ENCODE measurements at regions not wholly inside any gene's neighbourhood (a gene's known extent, or its start where the extent isn't known, plus 50 kb on each side); places are given as distances from the start of the nearest gene placed in this dataset.

- TF ChIP-seq GATA2 (IDR thresholded peaks at IDR 0.05; ENCODE audit: low read depth, low read length) (no peak), GATA3 (IDR thresholded peaks at IDR 0.05; ENCODE audit: low read depth, low read length) (no peak)
Measured at GRCh38 chr9:10774051-10774450, 161.2 kb upstream of the PTPRD start.
